ENCODE measurements at regions not wholly inside any gene's neighbourhood (a gene's known extent, or its start where the extent isn't known, plus 50 kb on each side); places are given as distances from the start of the nearest gene placed in this dataset.

DNA sequence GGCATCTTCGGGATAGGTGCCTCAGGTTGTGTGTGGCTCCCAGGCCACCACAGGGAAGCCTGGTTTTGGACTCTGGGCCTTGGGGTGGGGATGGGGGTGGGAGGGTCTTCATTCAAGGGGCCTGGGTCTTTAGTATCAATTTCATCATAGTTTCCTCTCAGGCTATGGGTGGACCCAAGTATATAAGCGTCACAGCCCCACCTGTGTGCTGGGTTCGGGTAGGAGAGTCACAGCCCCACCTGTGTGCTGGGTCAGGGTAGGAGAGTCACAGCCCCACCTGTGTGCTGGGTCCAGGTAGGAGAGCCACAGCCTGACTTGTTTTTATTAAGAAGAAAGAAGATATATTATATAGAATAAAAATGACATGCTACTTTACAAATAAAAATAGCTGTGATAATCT is 422.1 kb downstream of the BRD1 start:
- H3K27ac ChIP-seq = no peak overlapping the region
- TF ChIP-seq, protein P1, sequence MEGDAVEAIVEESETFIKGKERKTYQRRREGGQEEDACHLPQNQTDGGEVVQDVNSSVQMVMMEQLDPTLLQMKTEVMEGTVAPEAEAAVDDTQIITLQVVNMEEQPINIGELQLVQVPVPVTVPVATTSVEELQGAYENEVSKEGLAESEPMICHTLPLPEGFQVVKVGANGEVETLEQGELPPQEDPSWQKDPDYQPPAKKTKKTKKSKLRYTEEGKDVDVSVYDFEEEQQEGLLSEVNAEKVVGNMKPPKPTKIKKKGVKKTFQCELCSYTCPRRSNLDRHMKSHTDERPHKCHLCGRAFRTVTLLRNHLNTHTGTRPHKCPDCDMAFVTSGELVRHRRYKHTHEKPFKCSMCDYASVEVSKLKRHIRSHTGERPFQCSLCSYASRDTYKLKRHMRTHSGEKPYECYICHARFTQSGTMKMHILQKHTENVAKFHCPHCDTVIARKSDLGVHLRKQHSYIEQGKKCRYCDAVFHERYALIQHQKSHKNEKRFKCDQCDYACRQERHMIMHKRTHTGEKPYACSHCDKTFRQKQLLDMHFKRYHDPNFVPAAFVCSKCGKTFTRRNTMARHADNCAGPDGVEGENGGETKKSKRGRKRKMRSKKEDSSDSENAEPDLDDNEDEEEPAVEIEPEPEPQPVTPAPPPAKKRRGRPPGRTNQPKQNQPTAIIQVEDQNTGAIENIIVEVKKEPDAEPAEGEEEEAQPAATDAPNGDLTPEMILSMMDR (conservative IDR thresholded peaks at IDR 0.05) = no peak

DNA sequence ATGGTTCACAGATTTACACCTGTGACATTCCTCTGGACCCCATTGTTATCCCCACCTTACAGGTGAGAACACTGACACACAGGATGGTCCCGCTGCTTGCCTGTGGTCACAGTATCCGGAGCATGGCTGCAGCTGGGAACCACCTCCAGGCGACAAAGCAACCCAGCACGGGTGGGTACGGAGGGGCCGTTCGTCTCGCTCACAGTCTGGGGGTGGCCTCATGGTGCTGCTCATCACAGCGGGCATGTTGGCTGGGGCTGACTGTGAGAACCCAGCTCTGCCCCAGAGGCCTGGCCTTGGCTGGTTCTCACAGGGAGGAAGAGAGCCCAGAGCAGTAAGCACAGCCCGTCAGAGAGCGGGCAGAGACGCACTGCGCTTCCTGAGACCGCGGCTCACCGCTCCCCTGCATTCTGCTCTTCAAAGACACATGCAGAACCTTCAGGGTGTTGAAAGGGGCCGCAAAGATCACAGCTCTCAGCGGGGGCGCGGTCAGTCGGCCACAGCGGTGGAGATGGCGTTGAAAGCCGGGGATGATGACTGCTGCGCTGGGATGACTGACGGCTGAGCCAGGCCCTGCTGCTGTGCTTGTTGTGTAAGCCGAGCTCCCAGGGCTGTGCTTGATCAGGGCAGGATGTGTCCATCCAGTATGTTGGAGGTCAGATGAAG is 423.0 kb downstream of the BRD1 start:
- no peak overlapping the region for H3K27ac ChIP-seq
- TF ChIP-seq, protein P1 (conservative IDR thresholded peaks at IDR 0.05) = no peak

DNA sequence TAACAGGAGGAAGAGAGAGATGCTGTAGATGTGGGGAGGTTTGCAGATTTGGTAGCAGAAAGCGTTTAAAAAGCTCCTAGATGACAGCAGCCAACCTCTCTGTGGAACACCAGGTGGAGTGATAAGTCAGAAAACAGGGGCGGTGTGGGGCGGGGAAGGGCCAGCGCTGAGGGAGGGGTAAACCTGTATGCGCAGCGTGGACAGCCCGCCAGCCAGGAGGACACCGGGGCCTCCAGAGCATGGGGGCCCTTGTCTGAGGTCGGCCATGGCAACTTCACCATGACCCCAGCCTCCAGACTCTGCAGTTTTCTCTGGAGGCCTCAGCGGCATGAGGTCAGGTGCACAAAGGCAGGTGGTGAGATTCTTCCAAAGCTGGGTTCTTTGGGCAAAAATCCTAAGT is 423.7 kb downstream of the BRD1 start:
- TF ChIP-seq, protein P1 (conservative IDR thresholded peaks at IDR 0.05) = no peak
- no peak overlapping the region for H3K27ac ChIP-seq

DNA sequence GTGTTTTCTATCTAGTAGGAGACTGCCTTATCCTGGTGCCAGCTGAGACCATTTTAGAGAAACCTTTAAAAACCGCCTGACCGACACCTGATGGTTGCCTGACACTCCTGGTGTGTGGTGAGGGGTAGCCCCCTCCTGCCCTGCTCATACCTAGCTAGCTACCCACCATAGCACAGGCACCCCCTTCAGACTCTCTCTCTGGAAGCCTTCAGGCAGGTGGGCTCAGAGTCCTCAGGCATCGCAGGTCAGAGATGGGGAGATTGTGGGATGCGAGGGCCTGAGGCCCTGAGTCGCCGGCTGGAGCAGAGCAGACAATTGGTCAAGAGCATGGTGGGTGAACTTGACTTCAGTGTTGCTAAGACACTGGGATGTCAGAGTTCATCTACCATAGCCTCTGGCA is 424.6 kb downstream of the BRD1 start:
- H3K27ac ChIP-seq = no peak overlapping the region
- TF ChIP-seq, protein P1 (conservative IDR thresholded peaks at IDR 0.05) = no peak

DNA sequence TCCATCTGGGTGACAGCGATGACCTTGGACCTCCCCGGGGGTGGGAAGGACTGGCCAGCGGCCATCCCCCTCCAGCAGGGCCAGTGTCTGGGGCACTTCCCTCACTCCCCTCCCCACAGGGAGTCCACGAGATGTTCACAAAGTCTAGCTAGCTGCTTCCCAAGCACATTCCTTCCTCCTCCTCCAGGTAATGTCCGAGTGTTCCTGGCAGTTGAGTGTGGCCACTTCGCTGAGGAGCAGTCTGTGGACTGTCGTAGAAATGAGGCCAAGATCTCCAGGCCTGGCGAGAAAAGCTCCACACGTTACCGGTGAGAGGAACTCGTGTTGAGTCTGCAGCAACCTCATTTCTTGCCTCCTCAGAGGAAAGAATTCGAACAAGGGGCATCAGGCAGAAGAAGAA is 425.5 kb downstream of the BRD1 start:
- TF ChIP-seq, protein P1 (conservative IDR thresholded peaks at IDR 0.05) = no peak
- no peak overlapping the region for H3K27ac ChIP-seq

DNA sequence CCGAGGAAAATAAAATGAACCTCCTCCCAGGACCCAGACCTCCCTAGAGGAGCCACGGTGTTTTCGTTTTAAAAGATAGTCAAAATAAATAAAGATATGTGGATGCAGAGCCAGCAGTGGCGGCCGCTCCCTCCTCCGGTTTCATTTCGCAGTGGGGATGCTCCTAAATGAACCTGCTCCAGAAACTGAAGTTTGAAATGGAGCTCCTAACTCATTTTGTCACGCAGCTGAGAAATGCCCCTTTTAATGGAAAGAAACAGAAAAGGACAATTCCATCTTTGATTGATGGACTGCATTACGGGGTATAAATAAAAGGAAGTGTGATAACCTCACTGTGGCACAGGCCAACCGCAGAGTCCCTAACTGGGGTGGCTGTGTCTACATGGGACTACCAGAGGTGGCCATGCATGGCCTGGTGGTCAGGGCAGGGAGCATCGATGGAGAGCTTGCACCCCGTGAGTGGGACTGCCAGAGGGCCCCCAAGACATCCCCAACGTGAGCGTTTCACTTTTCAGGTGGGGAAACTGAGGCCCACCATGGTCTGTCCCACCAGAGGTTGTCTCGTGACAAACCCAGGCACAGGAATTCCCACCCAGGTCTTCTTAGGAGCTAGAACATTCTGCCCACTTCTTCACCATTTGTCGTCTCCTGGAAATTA is 426.6 kb downstream of the BRD1 start:
- TF ChIP-seq, protein P1 (conservative IDR thresholded peaks at IDR 0.05) = no peak
- no peak overlapping the region for H3K27ac ChIP-seq

DNA sequence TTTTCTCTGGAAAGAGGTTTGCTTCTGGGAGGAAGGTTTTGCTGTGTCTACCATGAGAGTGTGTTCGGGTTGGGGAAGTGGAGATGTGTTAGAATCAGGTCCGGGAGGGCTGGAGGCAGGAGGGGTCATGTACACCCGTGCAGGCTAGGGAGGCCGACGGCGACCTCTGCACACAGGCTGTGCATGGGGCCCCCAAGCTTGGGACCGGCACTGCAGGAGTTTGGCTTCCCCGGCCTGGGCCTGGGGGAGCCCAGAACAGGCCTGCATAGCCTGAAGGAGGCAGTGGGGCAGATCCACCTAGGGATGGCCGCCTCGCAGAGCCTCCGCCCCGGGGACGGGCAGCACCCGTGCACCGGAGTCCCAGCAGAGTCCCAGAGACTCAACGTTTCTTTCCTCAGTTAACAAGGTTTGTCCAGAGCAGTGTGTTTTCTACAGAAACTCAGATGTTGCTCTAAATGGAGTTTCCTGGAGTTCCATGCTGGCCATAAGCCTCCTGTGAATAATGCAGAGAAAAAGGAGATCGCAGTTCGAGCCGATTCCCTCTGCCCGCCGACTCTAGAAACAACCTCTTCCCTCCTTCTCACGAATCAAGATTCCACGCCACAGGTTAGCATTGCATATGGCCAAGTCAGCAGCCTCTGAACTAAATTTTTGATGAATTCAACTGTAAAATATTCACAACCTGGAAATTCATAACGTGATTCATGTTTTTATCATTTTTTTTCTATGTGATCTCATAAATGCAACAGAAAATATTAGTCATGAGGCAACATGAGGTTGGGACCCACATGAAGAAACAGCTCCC is 427.3 kb downstream of the BRD1 start:
- TF ChIP-seq, protein P1 (conservative IDR thresholded peaks at IDR 0.05) = no peak
- no peak overlapping the region for H3K27ac ChIP-seq

Data from VCaP (cell line).